ENCODE measurements at regions not wholly inside any gene's neighbourhood (a gene's known extent, or its start where the extent isn't known, plus 50 kb on each side); places are given as distances from the start of the nearest gene placed in this dataset.

DNA sequence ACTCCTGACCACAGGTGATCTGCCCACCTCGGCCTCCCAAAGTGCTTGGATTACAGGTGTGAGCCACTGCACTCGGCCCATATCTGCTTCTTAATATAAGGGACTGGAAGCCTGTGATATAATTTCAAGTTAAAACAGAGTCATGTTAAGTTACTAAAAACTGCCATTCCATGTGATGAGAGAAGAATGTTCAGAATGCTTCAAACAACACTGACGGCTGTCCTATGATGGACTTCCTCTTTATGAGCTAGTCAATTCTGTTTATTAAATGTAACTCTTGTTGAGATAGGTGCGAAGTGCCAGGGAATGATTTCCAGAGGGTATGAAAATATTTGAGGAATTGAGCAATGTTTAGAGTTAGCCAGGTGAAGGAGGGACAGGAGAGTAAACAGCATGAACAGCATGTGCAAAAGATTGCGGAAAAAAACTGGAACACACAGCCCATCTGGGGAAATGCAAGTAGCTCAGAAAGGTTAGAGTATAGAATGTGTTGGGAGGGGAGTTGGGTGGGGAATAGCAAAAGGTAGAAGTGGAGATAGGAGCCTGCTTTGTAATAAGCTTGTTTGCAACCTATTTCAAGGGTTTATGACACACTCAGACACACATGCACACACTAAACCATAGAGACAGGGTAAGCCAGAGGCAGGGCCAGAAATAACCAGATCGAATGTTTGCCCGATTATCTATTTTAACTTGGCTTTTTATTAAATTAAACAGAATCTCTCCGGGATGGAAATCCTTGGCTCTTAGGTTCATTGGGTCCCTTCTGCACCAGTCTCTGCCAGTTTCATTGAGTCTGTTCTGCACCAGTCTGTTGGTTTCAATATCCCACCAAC is 135.6 kb upstream of the COX10 start:
- no peak for DNase-seq

- no peak for DNase-seq
Observed at GRCh38 chr17:13939222-13939621, 130.1 kb upstream of the COX10 start.

GRCh38 chr17:13940858-13941665 is 128.2 kb upstream of the COX10 start:
- no peak for DNase-seq

DNA sequence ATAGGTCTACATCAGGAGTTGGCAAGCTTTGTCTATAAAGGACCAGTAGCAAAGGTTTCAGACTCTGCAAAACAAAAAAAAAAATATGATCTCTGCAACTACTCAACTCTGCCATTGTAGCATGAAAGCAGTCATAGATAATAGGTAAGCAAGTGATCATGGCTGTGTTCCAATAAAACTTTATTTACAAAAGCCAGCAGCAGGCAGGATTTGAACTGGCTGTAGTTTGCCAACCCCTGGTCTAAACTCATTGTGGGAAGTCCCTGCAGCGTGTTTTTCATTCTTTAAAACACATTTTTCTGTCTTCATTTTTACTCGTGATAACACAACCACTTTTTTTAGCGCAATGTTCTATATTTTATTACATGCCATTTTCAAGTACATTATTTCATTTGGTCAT is 127.5 kb upstream of the COX10 start:
- no peak for DNase-seq

- DNase-seq: no peak
Observed at GRCh38 chr17:13943909-13944308, 125.4 kb upstream of the COX10 start.

DNA sequence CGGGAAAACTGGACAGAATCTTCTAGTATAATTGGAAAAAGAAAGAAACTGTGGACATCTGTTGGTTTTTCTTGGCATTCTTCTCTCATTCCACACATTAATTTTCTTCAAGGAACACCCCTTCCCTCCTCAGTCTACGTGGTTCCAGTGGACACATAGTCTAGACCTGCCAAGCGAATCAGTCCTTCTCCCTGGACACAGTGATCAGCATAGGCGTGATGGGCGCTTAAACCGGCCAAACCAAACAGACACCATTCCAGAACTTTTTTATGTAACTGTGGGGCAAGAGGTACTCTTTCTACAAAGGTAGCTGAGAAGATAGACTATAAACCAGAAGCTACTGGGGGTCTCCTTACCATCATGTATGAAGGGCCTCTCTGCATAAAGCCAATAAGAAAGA is 121.8 kb upstream of the COX10 start:
- no peak for DNase-seq

DNA sequence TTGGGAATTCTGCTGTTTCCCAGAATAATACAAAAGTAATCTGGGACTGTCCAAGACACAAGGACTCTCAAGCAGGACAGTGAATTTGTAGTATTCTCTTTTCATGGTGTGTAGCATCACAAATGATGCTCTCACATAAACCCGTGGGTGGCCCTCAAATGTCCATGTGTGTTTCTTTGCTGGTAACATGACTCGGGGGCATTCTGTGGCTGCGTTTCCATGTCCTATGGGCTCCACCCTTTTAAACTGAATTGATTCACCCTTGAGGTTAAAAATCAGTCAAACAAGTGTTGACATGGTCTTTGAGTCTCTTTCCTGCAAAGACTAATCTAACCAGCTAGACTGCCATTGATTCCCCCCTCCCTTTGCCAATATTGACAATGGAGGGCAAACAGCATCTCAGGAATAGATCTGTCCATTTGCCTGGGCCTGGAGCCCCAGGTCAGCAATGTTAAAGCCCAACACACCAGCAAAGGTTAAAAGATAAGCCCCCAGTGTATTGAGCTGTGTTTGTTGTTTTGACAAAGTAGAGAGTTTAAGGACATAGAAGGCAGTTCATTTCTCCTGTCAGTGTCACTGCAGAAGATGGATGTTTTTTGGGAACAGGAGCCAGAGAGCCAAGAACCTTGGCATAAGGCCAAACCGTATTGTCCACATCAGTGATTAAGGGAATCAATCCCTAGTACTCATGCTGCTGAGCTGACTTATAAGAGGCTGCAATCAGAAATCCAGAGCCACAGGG is 117.1 kb upstream of the COX10 start:
- DNase-seq: no peak

DNA sequence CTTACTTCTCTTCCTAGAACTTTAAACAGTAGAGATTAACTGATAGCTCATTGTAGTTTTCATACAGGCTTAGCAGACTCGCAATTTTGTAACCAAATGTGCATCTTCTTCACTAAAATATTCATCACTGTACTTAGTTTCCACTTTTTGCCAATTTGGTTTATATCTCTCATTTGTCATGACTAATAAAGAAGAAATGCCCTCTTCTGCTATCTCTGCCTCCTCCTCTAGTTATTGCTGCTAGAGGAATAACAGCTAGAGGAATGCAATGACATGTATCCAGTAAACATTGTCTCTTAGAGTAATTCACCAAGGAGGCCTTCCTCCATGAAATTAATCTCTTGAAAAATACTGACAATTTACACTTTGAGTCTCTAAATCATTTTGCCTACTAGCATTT is 115.5 kb upstream of the COX10 start:
- DNase-seq: no peak

DNA sequence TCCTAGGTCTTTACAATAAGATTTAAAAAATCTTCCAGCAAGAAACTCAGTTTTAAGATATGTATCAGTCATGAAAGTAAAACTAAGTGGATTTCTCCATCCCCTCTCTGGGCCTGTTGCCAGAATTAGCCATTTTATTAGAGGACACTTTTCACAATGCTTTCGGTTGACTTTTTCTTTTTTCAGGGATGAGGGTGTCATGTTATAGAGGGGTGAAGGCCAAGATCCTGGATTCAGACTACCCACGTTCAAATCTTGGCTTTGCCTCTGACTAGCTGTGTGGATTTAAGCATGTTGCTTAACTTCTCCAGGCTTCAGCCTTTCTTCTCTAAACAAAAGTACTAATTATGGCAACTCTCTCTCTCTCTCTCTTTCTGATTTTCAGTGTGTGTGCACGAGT is 111.7 kb upstream of the COX10 start:
- DNase-seq: no peak

DNA sequence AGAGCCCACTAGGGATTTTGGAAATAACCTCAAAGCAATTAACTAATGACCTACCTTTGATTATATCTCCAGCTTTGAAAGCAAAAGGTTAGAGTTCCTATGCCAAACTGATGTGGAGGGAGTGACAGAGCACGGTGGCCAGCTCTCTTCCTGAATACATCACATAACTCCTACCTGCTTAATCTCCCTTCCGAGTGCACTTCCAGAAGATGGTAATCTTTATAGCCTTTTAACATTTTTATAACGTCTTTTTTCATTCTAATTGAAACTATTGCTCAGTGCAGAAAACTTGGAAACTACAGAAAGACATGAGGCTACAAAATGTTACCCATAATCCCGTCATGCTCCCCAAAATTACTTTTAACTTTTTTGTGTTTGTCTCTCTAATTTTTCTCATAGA is 110.5 kb upstream of the COX10 start:
- DNase-seq: no peak

- DNase-seq: no peak
Observed at GRCh38 chr17:13961265-13961664, 108.0 kb upstream of the COX10 start.

- no peak for DNase-seq
Observed at GRCh38 chr17:13962716-13963240, 106.5 kb upstream of the COX10 start.

DNA sequence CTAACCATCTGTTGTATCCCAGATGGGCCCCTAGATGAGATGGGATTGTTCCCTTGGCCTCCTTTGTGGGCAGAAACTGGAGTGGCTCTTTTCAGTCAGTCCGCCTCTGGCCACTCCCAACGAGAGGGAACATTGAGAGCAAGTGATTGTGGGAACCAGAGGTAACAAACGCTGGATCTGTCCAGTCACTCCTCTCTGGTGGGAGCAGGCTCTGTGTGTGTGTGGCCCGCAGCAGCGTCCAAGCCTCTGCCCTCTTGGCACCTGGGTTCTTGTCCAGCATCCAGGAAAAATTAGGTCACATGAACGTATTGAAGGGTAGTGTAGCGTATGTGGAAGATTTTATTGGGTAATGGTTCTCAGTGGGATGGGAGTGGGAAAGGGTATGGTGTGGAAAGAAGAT is 101.9 kb upstream of the COX10 start:
- DNase-seq: no peak

GRCh38 chr17:13970531-13970930 is 98.8 kb upstream of the COX10 start:
- no peak for DNase-seq

GRCh38 chr17:13973960-13974651 is 95.2 kb upstream of the COX10 start:
- DNase-seq: no peak

DNA sequence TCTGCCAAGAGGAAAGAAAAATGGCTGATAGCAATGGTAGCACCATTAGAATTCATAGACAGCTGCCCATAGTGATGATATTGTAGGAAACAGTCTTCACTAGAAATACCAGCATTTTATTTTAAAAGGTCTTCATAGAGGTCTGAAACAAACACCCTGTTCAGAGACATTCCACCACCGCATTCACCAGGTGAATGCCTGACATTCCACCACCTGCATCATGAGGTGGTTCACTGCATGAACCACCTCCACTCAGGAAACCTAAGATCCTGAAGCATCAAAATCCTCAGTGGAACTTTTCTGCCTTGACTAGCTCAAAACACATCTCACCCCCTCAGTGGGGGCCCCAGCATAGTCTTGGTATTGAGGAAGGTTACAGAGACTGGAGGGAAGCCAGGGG is 91.5 kb upstream of the COX10 start:
- DNase-seq: no peak

- DNase-seq: no peak
Observed at GRCh38 chr17:13978478-13978877, 90.8 kb upstream of the COX10 start.

DNA sequence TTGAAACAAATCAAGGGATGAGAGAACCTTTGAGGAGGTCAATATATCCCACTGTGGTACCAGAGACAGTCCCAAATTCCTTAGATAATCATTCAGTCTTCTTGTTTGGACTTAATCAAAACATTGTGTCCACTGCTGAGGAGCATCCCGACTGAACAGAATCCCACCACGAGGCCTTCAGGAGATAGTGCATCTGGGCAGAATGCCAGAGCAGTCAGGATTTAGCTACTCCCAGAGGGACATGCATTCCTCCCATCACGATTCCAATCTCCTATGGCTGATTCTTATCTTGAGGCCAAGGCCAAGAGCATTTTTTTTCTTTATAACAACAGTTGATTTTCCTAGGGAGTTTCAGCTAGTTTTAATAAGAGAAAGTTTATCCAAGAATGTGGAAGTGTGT is 87.4 kb upstream of the COX10 start:
- DNase-seq: no peak

DNA sequence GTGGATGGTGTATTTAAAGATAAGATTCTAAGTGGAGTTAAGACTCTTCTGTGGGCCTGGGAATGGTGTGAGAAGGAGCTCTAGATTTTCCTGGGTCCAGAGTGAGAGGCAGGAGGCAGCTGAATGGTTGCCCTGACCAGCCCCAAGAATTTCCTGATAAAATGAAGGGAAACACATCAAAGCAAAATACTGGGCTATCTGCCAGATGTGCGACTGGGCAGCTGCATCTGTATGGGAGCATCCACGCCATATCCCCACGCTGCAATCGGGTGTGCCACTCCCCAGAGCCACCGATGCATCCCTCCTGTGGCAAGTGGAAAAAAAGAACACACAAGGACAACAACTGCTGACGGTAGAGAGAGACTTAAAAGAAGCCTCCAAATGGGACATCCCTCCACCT is 84.3 kb upstream of the COX10 start:
- DNase-seq: no peak

DNA sequence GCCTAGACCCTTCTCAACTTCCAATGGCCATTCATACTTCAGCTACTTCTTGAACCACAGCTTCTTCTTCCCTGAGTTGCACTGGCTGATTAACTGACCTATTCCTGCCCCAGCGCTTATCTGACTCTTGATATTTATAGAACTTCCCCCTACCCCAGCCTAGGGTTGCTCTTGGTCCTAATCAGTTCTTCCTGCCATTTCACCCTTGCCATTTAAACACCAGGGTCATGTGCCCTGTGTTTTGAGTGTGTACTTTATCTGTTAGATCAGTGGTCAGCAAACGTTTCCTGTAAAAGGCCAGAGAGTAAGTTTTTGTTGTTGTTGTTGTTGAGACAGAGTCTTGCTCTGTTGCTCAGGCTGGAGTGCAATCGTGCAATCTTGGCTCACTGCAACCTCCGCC is 82.4 kb upstream of the COX10 start:
- DNase-seq: no peak

GRCh38 chr17:13989138-13989537 is 80.2 kb upstream of the COX10 start:
- DNase-seq: no peak

GRCh38 chr17:13993106-13993505 is 76.2 kb upstream of the COX10 start:
- DNase-seq: no peak
